ENCODE measurements at regions not wholly inside any gene's neighbourhood (a gene's known extent, or its start where the extent isn't known, plus 50 kb on each side); places are given as distances from the start of the nearest gene placed in this dataset.
"Not testable (repeated sequence)": the region's sequence is repeated elsewhere in the genome, so short reads cannot be mapped to it uniquely, and the experiment has no call there.

DNA sequence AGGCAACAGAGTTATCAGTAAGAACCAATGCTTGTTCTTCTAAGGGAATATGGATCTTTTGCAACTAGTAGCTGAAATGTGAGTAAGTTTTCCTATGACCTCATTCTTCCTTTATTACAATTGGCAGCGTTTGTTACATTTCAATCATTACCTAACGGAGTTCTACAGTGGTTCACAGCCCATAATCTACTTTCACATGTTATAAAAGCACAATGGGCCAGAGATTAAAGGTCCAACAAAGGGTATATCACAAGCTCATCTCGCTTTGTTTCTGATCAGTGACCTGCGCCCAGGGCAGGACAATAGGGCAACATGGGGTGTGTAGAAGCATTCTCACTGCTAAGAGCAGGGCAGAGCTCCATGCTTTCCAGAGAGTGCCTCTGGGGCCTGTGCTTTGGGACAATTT, 279.9 kb upstream of the DYNLRB2 start:
- Mint-ChIP-seq H3K27me3 (ENCODE audit: low read depth) (no peaks in the 10 kb centered on the region), H3K36me3 (ENCODE audit: low read depth) (no peaks in the 10 kb centered on the region), H3K4me1 (peaks cover 43% of the 10 kb centered on the region), H3K4me3 (no peak overlapping the region), H3K27ac (peak overlapping the region; percentile 10 to 83 (median 40)), H3K9me3 (no peaks in the 10 kb centered on the region)
- no peak for TF ChIP-seq CTCF (IDR thresholded peaks at IDR 0.05; ENCODE audit: unreplicated experiment in 3 of 3)

- Mint-ChIP-seq H3K4me3 (no peak overlapping the region), H3K27me3 (ENCODE audit: low read depth) (no peaks in the 10 kb centered on the region), H3K36me3 (ENCODE audit: low read depth) (no peaks in the 10 kb centered on the region), H3K9me3 (no peaks in the 10 kb centered on the region), H3K4me1 (peaks cover 32% of the 10 kb centered on the region), H3K27ac (peak overlapping the region in 2 of 3 experiments; percentile 16 to 39)
- no peak for TF ChIP-seq CTCF (IDR thresholded peaks at IDR 0.05; ENCODE audit: unreplicated experiment in 3 of 3)
Observed at GRCh38 chr16:80259290-80259805, 281.4 kb upstream of the DYNLRB2 start.

DNA sequence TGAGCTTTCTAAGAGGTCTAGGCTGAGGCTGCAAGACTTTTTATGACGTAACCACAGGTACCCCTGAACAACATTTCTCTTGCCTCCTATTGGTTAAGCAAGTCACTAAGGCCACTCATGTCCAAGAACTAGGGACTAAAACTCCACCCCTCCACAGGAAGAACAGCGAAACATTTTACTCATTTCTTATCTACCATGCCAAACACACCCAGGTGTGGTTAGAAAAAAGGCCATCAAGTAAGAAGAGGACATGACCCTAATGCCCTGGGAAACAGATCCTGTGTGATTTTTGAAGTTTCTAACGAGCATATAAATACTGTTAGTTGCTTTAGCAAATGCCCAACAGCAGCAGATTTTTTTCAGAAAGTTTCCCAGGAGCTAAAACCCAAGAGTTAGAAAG, 282.4 kb upstream of the DYNLRB2 start:
- H3K4me1 Mint-ChIP-seq: peaks cover 34% of the 10 kb centered on the region
- H3K9me3 Mint-ChIP-seq: no peaks in the 10 kb centered on the region
- H3K27ac Mint-ChIP-seq: peak overlapping the region in 1 of 3 experiments; percentile 54
- TF ChIP-seq CTCF (IDR thresholded peaks at IDR 0.05; ENCODE audit: unreplicated experiment in 3 of 3): no peak
- H3K4me3 Mint-ChIP-seq: no peak overlapping the region
- H3K36me3 Mint-ChIP-seq (ENCODE audit: low read depth): no peaks in the 10 kb centered on the region
- H3K27me3 Mint-ChIP-seq (ENCODE audit: low read depth): no peaks in the 10 kb centered on the region

DNA sequence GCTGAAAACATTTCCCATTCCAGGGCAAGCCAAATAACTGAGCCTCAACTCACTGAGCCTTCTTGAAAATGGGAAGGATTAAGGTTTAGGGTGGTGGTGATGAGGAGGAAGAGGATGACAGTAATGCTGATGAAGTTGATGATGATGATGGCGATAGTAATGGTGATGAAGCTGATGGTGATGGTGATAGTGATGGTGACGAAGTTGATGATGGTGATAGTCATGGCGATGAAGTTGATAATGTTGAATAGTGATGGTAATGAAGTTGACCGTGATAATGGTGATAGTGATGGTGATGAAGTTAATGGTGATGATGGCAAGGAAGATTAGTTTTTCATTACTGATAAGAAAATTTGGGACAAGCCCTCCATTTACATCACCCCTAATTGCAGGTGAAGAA, 285.8 kb upstream of the DYNLRB2 start:
- no peaks in the 10 kb centered on the region for H3K27me3 Mint-ChIP-seq (ENCODE audit: low read depth)
- TF ChIP-seq CTCF (IDR thresholded peaks at IDR 0.05; ENCODE audit: unreplicated experiment in 3 of 3): no peak
- H3K36me3 Mint-ChIP-seq (ENCODE audit: low read depth): no peaks in the 10 kb centered on the region
- no peaks in the 10 kb centered on the region for H3K9me3 Mint-ChIP-seq
- no peak overlapping the region for H3K27ac Mint-ChIP-seq
- no peak overlapping the region for H3K4me3 Mint-ChIP-seq
- H3K4me1 Mint-ChIP-seq: peaks cover 32% of the 10 kb centered on the region

GRCh38 chr16:80253741-80254140, 287.1 kb upstream of the DYNLRB2 start:
- Mint-ChIP-seq H3K9me3 (no peaks in the 10 kb centered on the region), H3K36me3 (ENCODE audit: low read depth) (no peaks in the 10 kb centered on the region), H3K4me1 (peaks cover 31% of the 10 kb centered on the region), H3K27me3 (ENCODE audit: low read depth) (no peaks in the 10 kb centered on the region), H3K27ac (peak overlapping the region; percentile 76 to 91 (median 83)), H3K4me3 (no peak overlapping the region)
- TF ChIP-seq CTCF (IDR thresholded peaks at IDR 0.05; ENCODE audit: unreplicated experiment in 3 of 3): no peak

GRCh38 chr16:80250381-80250780, 290.4 kb upstream of the DYNLRB2 start:
- Mint-ChIP-seq H3K27ac (peak overlapping the region; percentile 91 to 93 (median 92)), H3K27me3 (ENCODE audit: low read depth) (no peaks in the 10 kb centered on the region), H3K36me3 (ENCODE audit: low read depth) (no peaks in the 10 kb centered on the region), H3K4me1 (peaks cover 36% of the 10 kb centered on the region), H3K9me3 (peaks cover 2% of the 10 kb centered on the region), H3K4me3 (no peak overlapping the region)
- TF ChIP-seq CTCF (IDR thresholded peaks at IDR 0.05; ENCODE audit: unreplicated experiment in 3 of 3): no peak

GRCh38 chr16:80243303-80243702, 297.5 kb upstream of the DYNLRB2 start:
- peaks cover 22% of the 10 kb centered on the region for H3K9me3 Mint-ChIP-seq
- H3K36me3 Mint-ChIP-seq (ENCODE audit: low read depth); H3K4me3 Mint-ChIP-seq; H3K27me3 Mint-ChIP-seq (ENCODE audit: low read depth); H3K27ac Mint-ChIP-seq; H3K4me1 Mint-ChIP-seq: not testable (repeated sequence)

DNA sequence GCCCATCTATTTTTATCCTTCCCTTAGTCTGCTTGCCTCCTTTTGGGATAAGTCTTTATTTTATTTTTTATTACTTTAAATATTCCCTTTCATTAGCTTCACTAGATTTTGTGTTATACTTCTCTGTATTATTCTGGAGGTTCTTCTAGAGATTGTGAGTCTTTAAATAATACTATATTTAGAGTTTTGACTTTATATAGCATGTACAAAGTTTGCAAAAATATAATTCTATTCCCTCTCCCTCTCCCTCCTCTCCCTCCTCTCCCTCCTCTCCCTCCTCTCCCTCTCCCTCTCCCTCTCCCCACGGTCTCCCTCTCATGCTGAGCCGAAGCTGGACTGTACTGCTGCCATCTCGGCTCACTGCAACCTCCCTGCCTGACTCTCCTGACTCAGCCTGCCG, 298.5 kb upstream of the DYNLRB2 start:
- peaks cover 24% of the 10 kb centered on the region for H3K9me3 Mint-ChIP-seq
- not testable (repeated sequence) for H3K4me3 Mint-ChIP-seq; H3K4me1 Mint-ChIP-seq; H3K27me3 Mint-ChIP-seq (ENCODE audit: low read depth); H3K36me3 Mint-ChIP-seq (ENCODE audit: low read depth); H3K27ac Mint-ChIP-seq

Data from nephron (organoid).